NCI-H510A treated with DMSO at 0.1 percent for 48 hours (cell line): ENCODE measurements at regions not wholly inside any gene's neighbourhood (a gene's known extent, or its start where the extent isn't known, plus 50 kb on each side); places are given as distances from the start of the nearest gene placed in this dataset.
A peak's percentile ranks its signal among the peaks of the same experiment; 100 is the strongest.

Source experiments
- DNase-seq: peaks from one replicate; lab custom pipeline; 2025; lab: John Stamatoyannopoulos, UW

DNA sequence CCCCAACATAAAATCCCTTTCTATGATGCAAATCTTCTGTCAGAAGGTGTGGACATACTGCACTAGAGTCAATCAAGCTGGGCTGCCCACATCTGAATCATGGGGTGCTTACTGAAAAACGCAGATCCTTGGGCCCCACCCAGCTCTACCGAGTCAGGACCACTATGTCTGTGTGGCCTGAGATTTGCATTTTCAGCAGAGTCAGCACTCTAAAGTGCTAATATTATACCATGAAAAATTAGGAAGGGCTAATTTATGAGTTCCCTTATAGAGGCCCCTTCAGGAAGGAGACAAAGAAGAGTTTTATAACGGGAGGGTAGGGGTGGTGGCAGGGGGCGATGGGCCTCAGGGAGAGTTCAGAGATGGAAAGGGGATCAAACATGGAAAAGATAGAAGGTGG is 163.3 kb upstream of the NABP1 start:
- DNase-seq = no peak

DNA sequence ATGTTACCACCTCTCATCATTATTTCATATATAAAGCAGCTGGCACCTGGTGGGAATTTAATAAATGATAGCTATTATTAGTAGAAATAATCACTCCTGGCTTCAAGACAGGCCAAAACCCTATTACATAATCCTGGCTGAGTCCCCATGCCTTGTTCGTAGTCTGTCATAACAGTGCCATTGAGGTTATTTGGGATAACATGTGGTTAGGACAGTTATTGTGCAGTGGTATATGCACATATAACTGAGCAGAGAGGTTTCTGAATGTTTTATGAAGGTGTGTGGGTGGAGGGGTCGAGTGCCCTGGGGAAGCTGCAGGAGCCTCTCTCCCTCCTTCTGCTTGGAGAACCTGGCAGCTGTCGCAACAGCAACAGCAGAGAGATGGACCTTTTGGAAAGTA is 162.4 kb upstream of the NABP1 start:
- no peak for DNase-seq

DNA sequence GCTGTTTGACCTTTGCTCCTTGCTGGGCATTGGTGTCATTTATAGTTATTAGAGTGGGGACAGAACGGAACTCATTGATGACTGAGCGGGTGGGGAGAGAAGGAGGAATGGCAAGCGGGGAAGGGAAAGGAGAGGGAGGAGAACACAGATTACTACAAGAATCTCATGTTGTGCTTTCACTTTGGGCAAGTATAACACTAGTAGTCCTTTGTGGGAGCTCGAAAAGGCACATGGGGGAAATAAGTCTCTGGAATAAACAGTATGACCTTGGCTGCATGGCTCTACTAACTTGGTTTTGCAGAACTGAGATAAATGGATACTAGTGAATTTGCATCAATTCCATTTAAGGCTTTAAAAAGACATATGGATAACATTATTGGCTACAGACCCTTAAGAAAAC is 161.7 kb upstream of the NABP1 start:
- DNase-seq = no peak

DNA sequence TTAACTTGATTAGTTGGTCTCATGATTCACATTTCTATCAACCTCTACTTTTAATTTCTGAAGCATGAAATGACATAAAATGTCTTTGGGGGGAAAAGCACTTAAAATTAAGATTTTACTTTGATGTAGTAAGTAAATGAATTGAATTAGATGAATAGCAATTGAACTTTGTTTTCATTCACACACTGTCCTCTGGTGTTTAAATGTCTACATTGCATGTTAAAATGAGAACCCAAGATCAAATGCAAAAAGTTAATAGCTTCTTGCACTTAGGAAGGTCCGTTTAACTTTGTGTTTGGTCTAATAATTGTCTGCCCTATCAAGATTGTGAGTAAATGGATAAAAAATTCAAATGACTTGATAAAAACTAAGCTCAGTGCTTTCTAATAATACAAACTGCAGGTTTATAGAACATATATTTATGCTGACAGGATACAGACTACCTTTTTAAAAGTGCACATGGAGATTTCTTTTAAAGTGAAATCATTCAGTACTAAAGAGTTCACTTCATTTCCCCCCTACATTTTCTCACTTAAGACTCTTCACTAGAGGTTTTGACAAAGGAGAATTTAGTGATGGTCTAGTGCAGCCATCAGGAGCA is 156.2 kb upstream of the NABP1 start:
- DNase-seq = peak; percentile 45

DNA sequence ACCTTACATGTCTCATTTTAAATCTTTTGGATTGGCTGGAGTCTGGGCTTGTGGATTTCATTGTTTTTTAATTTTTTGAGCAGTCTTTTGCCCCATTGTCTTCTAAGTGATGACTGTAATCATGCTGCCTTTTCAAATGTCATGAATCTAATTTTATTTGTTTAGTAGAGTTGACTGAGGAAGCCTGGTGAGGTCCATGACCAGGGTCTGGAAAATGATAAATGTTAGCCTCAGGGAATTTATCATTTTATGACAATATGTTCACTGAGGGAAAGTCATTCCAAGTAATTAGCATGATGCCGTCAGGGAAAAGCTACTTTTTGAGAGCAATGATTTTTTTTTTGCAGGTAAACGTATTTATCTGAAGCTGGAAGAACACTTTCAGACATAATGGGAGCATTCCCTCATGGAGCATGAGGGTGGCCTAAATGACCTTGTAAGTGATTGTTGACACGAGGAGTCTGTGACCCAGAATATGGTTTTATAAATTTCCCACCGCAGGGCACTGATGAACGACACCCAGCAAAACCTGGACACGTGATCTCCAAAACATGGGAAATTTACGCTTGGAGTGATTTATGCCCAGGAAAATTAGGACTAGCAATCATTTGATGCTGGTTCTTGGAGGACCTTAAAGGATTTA is 155.3 kb upstream of the NABP1 start:
- DNase-seq = no peak

DNA sequence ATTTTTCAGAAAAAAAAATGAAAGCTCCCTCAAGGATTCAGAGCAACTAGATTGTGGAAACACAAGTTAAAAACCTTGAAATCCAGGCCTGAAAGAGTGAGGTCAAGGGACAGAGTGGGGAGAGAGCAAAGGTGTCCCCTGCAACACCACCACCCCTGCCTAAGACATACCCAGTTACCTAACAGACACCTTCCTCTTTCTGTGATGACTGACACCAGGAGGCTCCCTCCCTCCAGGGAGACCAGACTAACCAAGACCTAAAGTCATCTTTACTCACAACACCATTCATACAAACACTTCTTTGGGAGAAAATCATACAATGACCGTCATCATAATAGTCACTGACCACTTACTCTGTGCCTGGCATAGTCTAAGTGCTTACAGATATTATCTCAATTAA is 151.8 kb upstream of the NABP1 start:
- no peak for DNase-seq

DNA sequence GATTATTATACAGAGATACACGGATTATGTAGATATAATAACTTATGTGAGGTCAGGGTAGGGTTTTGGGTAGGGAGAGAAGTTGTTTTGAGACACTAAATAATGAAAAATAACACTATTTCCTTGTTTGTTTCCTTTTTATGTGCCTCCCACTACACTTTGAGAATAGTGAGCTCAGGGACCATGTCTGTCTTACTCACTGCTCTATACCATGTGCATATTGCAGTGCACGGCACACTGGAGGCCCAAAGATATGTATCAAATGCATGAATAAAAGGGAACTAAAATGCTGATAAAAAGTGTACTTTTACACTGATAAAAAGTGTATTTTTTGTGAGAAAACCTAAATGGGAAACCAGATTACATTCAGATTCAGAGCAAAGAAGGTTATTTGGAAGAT is 151.4 kb upstream of the NABP1 start:
- no peak for DNase-seq

DNA sequence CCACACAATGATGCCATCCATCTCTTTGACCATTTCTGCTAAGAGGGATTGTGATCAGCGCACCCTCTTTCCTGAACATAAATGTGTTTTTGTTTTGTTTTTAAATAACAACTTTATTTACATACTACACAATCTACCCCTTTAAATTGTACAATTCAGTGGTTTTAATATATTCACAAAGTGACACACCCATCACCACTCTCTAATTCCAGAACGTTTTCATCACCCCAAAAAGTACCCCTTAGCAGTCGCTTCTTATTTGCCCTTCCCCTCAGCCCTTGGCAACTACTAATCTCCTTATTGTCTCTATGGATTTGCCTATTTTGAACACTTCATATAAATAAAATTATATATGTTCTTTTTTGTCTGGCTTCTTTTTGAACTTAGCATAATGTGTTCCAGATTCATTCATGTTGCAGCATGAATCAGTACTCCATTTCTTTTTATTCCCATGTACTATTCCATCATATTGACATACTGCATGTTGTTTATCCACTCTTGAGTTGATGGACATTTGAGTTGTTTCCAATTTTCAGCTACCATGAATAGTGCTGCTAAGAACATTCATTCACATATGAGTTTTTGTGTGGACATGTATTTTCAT is 150.9 kb upstream of the NABP1 start:
- DNase-seq = no peak

DNA sequence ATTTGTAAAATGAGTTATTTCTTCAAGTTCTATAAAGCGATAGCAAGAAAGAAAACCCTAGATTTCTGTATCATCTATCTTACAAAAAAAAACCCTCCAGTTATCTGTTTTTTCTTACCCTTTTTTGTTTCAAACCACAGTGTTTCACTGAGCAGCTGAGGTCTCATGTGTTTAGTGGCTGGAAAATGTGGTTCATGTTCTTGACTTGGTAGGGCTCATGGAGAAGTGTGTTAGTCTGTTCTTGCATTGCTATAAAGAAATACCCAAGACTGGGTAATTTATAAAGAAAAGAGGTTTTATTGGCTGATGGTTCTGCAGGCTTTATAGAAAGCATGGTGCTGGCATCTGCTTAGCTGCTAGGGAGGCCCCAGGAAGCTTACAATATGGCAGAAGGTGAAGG is 147.3 kb upstream of the NABP1 start:
- no peak for DNase-seq

DNA sequence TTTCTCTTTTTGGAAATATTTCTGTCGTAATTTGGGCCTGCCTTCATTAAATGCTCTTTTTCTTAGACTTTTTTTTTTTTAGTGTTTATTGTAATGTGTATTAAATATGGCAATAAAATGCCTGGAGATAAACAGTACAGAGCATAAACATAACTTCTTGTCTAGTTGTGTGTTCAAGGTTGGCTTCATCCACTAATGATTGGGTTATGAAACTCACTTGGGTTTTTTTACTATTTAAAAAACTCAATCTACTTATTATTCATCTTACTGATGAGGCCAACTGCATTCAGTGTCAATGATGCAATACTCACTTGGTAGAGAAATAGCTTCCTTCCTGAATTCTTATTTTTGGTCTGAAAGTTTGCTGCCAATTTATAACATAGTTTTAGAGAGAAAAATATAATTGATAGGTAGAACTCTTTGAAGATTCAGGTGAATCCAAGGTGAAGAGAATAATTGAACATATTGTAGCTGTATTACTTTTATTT is 144.2 kb upstream of the NABP1 start:
- DNase-seq = no peak

DNA sequence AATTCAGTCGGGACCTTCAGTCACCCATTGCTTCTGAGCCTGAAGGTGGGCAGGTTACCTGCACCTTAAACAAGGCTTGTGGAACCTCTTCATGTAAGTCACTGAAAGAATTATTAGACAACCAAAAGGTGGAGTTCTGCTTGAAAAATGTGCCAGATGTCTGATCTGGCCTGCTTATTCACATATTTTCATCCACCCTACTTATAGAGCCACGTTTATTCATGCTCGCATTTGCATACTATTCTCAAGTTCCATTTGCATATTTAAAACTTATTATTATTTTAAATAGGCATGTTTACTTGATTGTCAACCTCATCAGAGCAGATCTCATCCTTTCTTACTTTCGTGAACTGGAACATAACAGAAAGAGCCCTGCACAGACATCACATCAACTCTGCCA is 140.0 kb upstream of the NABP1 start:
- DNase-seq = no peak

DNA sequence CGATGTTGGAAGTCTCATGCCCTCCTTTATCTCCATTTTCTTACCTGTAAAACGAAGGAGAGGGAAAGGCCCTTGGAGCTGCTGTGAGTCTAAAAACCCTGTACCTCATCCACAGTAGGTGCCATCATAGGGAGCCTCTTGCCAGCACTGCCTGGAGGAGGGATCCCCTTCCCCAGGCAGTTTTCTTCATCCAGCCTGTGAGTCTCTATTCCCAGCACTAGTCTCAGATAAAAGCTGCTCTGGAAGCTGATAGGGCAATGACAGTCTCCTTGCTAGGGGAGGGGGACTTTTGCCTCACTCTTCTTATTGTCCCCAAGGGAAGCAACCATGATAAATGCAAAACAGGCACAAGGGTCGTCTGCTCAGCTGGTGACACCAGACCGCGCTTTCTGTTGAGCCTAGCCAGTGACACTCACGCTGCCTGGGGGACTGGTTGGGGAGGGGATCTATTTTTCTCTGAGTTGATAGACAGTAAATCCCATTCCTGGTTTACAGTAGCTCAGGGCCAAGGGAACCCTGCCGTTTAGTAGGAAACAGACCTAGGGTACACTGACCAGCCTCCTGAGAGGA is 139.5 kb upstream of the NABP1 start:
- DNase-seq = no peak

DNA sequence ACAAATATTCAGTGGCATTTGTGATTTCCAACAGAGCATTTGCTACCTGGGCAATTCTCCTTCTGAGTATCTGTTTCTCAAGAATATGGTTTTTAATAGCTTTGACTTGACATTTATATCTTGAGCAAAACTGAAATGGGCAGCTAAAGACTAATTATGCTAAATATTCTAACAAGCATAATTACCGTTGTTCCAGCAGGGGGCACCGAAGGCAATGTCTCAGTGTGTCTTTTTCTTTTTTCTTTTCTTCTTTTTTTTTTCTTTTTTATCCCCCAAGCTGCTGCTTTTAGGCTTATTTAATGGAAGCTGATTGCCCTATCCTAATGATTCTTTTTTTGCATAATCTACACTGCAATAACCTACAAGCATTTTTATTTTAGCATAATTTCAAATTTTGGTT is 138.9 kb upstream of the NABP1 start:
- peak; percentile 25 for DNase-seq

DNA sequence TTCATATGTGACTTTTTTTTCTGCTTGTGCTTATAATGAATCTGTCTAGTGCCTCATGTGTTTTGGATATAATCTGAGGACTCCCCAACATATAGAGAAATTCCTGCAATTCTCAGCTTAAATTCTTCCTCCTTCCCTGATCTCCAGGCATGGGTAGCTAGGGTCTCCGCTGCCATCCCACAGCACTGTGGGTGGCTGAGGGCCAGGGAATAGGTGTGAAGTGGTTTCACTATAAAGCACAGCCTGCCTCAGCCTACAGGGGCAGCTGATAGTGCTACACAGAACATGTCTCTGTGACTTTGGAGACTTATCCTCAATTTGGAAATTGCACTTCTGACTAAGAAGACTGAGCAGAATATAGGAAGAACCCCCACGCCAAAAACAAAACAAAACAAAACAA is 137.3 kb upstream of the NABP1 start:
- DNase-seq = no peak

DNA sequence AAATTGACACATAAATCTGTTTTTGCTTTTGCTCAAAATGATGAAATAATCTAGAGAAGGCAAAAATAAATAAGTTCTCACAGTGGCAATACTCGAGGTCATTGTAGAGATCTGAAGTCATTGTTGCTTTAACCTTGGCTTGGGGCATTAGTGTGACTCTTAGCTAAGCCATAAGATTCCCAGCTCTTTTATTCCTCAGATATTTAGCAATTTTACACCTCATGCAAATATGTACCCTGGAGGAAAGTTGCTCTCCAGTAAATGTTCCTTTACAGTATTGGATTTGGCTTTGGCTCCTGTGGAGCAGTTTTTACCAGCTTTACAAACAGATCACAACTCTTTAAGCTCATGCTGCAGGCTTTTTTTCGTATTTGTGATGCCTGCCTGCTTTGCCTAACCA is 134.2 kb upstream of the NABP1 start:
- DNase-seq = no peak

DNA sequence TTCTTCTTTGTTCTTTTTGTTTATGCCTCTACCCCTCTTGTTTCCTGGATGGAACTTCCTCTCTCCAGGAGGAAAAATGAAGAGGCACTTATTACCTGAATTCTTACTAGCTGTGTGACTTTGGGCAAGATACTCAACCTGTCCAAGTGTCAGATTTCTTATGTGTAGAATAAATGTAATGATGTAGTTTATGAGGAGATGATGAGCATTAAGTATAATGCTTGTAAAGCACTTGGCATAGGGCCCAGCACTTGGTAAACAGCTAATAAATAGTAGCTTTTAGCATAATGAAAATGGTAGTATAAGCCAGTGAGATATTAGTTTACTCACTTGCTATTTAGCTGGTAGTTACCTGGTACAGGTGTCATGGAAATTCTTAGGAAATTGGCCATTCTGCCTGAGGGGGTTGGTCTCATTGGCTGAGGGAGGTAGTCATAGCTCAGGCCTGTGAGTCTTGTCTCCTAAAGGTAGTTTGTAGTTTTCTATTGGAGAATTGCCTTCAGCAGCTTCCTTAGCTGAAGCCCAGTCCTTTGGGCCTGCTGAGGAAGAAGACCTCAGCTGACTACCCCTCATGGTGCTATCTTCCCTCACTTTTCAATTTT is 133.4 kb upstream of the NABP1 start:
- peak; percentile 30 for DNase-seq

DNA sequence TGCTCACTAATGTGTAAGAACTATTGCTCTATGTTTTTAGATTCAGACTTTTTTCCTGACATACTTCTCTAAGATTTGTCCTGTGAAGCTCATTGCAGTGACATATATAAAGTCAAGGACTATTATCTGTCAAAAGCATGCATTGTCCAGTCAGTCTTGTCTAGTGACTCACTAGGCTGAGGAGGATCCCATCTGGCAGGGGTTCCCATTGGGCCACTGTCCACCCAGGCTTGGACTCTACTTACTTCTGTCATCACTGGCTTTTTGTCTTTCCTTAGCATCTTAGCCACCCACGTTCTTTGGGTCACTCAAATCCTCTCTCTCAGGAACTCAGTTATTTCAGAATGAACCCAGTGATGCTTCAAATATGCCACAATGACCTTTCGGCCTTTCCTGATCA is 132.6 kb upstream of the NABP1 start:
- DNase-seq = no peak

DNA sequence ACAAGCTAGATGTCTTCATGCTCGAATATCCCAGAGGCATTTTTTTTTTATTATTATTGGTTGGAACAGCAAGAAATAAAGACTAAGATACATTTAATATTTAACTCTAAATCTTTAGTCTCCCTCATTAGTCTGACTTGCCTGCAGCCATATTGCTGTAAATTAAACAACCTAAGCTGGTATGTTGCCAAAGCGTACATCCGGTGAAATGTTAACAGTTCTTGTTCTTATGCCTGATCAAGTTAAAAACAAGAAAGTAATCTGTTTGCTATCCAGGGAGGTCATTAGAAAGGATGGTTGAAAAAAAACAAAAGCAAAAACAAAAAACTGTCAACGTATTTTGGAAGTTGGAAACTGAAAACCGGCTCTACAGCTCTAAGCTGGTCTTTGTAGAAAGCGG is 125.9 kb upstream of the NABP1 start:
- peak; percentile 37 for DNase-seq

DNA sequence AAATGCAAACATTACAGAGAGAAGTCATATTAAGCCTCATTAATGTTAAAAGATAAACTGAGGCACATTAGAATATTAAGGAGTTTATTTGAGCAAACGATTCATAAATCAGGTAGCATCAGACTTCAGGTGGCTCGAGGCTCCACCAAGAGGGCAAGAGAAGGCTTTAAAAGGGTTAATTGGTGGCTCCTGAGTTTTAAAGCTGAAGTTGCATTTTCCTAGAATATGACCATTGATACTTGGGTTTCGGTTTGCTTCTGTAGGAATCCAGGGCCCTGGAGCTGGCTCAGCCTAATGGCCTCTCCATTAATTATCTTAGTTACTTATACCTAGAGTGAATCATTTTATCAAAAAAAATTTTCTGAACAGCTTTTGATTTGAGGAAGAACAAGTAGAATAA is 123.7 kb upstream of the NABP1 start:
- DNase-seq = no peak

DNA sequence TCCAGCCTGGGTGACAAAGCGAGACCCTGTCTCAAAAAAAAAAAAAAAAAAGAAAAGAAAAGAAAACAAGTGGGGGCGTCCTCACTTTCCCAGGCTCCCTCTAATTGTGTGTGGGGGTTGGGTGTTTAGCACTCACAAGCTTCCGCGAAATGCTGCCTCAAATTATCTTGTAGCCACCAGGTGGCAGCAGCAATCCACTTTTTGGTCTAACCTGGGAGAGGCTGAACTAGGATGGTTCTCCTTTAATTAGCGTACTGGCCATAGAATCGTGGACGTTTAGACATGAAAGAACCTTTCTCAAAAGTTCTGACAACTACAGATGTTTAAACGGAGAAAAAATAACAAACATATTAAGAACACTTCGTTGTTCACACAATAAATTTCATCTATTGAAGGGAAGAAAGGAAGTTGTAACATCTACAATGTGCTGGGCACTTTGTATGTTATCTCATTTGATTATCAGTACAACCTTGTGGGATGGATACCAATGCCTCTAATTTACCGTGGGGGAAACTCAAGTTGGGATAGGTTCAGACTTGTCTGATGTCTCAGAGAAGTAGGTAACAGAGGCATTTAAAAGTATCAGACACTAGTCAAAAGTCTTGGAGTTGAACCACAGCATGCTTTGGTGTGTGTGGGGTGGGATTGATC is 122.7 kb upstream of the NABP1 start:
- peak; percentile 87 for DNase-seq

DNA sequence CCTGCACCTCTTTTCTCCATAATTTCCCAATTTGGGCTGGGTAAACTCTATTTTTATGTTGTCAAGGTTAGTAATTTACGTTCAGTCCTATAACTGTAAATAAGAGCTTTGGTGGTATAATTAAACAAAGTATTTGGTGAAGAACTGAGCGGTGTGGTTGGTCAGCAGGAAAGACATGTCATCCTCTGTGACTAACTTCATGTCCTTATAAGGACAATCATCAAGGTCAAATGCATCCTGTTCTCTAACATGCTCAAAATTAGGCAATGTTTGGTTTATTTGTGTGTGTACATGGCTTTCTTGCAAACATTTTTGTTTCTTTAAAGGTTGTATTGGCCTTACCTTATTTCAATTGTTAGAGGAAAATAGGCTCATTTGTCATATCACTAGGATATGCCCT is 121.5 kb upstream of the NABP1 start:
- DNase-seq = no peak

DNA sequence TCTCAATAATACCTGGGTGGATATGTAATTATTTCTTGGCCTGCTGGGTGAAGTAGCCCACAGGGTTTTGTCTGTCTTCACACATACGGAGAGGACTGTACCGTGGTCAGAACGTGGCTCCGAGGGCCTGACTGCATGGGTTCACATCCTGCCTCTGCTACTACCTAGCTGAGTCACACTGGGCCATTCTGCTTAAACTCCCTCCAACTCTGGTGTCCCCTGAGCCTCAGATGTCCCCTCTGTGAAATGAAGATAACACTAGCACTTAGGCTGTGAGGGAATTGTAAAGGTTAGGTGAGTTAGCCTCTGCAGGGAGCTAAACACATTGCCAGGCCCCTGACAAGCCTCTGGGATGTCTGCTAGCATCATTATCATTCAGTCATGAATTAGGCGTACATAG is 120.1 kb upstream of the NABP1 start:
- DNase-seq = no peak

DNA sequence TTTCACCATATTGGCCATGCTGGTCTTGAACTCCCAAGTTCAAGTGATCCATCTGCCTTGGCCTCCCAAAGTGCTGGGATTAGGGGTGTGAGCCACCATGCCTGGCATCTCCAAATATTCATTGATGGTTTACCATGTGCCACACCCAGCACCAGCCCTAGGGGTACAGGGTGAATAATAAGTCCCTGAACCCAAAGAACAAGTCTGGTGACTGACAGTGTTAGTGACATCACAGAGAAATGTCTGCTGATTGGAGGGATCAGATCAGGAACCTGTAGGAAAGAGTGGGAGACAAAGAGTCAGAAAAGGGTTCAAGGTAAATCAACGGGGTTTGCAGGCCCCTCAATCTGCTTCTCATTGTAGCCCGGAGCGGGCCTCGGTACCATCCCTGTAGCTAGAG is 118.4 kb upstream of the NABP1 start:
- DNase-seq = no peak
